Epidermal melanocyte (primary cell): ENCODE measurements at regions not wholly inside any gene's neighbourhood (a gene's known extent, or its start where the extent isn't known, plus 50 kb on each side); places are given as distances from the start of the nearest gene placed in this dataset.
A peak's percentile ranks its signal among the peaks of the same experiment; 100 is the strongest.
"Not testable (repeated sequence)": the region's sequence is repeated elsewhere in the genome, so short reads cannot be mapped to it uniquely, and the experiment has no call there.

Source experiments
- DNase-seq: peaks from one replicate; pipeline ENCODE4 v3.0.0; 2011; ENCODE audit warnings: low spot score; ENCODE audit not compliant: insufficient read length

GRCh38 chr21:35475762-35476161 lies 426.7 kb upstream of the RUNX1 start:
- no peak for DNase-seq

DNA sequence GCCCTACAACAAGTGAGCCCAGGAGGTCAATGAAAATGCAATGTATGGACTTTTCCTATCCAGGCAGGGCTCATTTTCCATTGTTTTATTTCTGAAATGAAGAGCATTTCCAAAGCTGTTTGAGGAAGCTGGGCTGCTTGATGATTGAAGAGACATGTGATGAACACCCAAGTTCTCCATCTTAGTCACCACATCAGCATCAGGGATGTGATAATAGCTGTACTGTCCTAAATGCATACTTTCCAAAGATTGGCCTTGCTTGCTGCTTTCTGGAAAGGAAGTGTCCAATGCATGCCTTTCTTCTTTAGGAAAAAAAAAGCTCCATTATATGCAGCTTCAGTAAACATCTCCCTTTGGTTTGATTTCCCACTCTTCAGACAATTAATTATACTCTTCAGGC lies 425.9 kb upstream of the RUNX1 start:
- DNase-seq, result no peak

- DNase-seq, result no peak
Measured at GRCh38 chr21:35473496-35473895, 424.4 kb upstream of the RUNX1 start.

GRCh38 chr21:35470522-35470921 lies 421.4 kb upstream of the RUNX1 start:
- DNase-seq, result no peak

GRCh38 chr21:35469498-35469897 lies 420.4 kb upstream of the RUNX1 start:
- no peak for DNase-seq

DNA sequence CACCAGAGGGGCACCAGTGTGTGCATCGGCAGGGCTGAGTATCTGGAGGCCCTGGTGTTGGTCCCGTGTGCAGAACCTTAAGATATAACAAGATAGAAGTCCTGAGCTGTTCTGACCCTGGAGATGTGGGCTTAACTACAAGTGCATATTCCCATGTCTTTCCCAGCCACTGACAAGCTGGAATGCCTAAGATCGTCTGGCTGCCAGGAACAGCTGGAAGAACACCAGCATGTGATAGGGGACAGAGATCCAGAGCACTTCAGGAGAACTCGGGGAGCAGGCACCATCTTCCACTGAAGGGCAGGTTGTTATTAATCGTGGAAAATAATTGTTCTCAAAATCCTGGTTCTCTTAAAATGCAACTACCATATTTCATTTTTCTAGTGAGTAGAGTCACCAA lies 419.9 kb upstream of the RUNX1 start:
- no peak for DNase-seq

DNA sequence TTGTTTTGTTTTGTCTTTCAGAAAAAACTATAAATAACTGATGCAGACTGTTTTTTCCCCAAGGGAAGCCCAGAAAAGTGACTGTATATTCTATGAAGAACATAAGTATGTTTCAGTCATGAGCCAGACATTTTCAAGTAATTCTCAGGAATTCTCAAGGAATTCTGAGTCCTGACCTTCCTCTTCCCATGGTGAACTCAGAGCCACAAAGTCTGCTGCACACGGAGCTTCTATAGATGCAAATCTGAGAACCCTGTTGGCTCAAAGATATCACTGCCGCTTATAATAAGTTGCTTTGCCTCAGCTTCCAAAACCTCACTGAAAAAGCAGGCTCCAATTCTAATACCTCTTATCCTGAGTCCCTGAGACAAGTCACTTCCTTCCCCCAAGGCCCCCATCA lies 418.5 kb upstream of the RUNX1 start:
- DNase-seq, result no peak

DNA sequence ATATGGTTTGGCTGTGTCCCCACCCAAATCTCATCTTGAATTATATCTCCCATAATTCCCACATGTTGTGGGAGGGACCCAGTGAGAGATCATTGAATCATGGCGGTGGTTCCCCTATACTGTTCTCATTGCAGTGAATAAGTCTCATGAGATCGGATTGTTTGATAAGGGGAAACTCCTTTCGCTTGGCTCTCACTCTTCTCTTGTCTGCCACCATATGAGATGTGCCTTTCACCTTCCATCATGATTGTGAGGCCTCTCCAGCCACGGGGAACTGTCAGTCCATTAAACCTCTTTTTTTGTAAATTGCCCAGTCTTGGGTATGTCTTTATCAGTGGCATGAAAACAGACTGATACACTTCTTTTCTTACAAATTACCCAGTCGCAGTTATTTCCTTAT lies 417.6 kb upstream of the RUNX1 start:
- DNase-seq, result not testable (repeated sequence)

DNA sequence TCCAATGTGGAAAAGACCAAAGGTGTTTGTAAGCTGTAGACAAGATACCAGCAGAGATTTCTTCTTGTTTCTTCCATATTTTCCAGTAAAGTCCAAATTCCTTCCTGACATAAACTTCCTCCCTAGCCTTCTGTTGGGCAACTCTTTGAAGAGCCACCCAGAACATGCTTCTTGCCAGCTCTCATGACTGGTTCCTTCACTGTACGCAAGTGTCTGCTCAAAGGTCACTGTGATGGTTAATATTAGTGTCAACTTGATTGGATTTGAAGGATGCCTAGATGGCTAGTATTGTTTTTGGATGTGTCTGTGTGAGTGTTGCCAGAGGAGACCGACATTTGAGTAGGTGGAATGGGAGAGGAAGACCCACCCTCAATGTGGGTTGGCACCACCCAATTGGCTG lies 416.6 kb upstream of the RUNX1 start:
- DNase-seq, result no peak

- DNase-seq, result no peak
Measured at GRCh38 chr21:35461700-35462099, 412.6 kb upstream of the RUNX1 start.

- no peak for DNase-seq
Measured at GRCh38 chr21:35460441-35460840, 411.3 kb upstream of the RUNX1 start.

GRCh38 chr21:35458405-35458804 lies 409.3 kb upstream of the RUNX1 start:
- no peak for DNase-seq

- DNase-seq, result no peak
Measured at GRCh38 chr21:35457097-35457804, 408.1 kb upstream of the RUNX1 start.

DNA sequence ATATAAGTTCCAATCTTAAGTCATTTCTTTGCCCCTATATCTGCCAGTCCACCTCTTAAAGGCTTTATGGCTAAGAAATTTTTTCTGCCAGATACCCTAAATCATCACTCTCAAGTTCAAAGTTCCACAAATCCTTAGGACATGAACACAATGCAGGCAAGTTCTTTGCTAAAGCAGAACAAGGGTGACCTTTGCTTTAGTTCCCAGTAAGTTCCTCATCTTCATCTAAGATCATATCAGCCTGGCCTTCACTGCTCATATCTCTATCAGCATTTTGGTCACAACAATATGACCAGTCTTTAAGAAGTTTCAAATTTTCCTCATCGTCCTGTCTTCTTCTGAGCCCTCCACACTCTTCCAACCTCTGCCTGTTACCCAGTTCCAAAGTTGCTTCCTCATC lies 402.2 kb upstream of the RUNX1 start:
- no peak for DNase-seq

DNA sequence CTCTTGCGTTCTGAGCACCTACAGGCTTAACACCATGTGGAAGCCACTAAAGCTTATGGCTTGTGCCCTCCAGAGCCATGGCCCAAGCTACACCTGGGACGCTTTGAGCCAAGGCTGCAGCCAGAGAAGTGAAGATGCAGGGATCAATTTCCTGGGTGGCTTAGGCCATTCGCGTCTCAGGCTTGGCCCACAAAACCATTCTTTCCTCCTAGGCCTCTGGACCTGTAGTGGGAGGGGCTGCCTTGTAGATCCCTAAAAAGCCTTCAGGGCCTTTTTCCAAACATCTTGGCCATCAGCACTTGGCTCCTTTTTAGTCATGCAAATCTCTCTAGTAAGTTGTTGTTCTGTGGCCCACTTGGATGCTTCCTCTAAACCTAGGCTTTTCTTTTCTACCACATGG lies 401.7 kb upstream of the RUNX1 start:
- DNase-seq, result no peak

- DNase-seq, result no peak
Measured at GRCh38 chr21:35449846-35450245, 400.7 kb upstream of the RUNX1 start.

DNA sequence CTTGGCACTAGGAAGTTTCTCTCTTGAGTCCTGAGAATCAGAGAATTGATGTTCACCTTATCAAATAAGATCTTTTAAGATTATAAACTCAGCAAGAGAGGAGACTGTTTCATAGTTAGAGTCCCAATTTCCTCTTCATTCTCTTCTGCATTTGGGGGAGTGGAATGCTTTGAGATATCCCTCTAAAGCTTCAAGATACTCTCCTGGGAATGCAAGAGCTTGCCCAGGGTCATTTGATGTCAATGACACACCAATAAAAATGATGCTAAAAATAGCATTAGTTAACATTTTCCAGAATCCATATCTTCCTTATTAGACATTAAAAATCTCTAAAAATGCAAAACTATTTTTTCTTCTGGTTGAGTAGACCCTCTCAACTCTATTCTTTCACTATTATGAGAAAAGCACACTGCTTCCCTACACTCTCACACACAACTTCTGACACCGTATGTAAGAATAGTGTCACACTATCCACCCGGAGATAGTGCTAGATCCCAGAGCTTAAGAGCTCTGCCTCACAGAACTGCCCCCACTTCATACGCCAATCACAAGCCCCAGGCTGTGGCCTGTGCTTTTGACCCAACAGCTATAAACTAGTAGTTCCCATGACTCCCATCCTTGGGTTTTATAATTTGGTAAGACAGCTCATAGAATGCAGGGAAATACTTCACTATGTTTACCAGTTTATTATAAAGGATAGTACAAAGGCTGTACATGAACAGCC lies 399.9 kb upstream of the RUNX1 start:
- DNase-seq, result no peak

DNA sequence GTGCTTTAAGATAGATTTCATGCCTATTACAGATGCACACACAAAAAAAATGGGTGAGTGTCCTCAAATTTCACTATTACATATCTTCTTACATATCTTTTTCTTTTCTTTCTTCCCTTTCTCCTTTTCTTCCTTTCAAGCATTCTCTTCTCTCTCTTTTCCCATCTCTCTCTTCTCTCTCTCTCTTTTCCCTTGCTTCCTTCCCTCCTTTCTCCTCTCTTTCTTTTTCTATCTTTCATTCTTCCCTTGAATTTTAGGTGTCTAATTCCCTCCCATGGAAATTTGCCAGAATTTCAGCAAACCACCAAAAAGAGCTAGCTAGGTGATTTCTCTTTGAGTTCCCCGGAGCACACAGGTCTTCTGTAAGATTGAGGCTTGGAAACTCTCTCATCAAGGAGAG lies 395.3 kb upstream of the RUNX1 start:
- DNase-seq, result no peak

GRCh38 chr21:35441868-35442582 lies 392.9 kb upstream of the RUNX1 start:
- DNase-seq, result no peak

GRCh38 chr21:35438643-35439404 lies 389.7 kb upstream of the RUNX1 start:
- peak; percentile 33 for DNase-seq

DNA sequence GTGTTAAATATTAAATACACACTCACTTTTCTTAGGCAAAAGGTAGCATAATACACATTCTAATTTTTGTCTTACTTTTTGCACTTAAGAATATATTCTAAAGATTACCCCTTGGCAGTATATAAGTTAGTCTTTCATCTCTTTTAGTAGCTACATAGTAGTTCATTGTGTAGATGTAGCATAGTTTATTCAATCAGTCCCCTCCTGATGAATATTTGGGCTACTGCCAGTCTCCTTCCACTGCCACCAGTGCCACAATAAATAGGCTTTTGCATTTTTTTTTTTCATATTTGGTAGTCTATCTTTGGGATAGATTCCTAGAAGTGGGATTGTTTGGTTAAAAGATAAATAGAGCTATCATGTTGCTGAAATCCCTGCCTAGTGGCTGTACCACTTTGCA lies 388.8 kb upstream of the RUNX1 start:
- DNase-seq, result no peak

- no peak for DNase-seq
Measured at GRCh38 chr21:35436899-35437298, 387.8 kb upstream of the RUNX1 start.
